Pancreas (tissue), 10 donors: ENCODE measurements at regions not wholly inside any gene's neighbourhood (a gene's known extent, or its start where the extent isn't known, plus 50 kb on each side); places are given as distances from the start of the nearest gene placed in this dataset.

Experiments
- ATAC-seq, 4 donors: fragments of 200-7000 bp; cut with Tn5 transposase; one replicate each; pipeline versions ENCODE4 v1.8.0 to v1.9.1; 2020; ENCODE audit warnings: mild to moderate bottlenecking in 4 of 4, moderate library complexity in 4 of 4
- DNase-seq, 6 donors: peaks; one replicate each; pipeline ENCODE4 v3.0.0-alpha.2; 2020
- FAIRE-seq: peaks from 2 replicates; lab custom pipeline; 2012; peaks lifted over from hg19 to GRCh38; lab: Jason Lieb, UNC
- H3K27ac ChIP-seq, 4 donors: fragments of 200-600 bp; sonication (generic); 1 replicate in 3 of 4; 2 replicates in 1 of 4; pipeline versions ENCODE4 v1.5.0 to v1.8.0; 2020
- H3K27me3 ChIP-seq, 4 donors: fragments of 200-600 bp; one replicate each; pipeline ENCODE4 v1.8.0; 2021
- H3K36me3 ChIP-seq, 3 donors: fragments of 200-600 bp; sonication (generic) in 1 of 3; one replicate each; pipeline versions ENCODE4 v1.5.0 to v1.8.0; 2020 to 2021
- H3K4me1 ChIP-seq, 3 donors: fragments of 200-600 bp; one replicate each; pipeline ENCODE4 v1.8.0; 2021
- H3K4me3 ChIP-seq, 4 donors: fragments of 200-600 bp; sonication (generic) in 2 of 4; one replicate each; pipeline versions ENCODE4 v1.5.0 to v1.8.0; 2020 to 2021
- H3K9me3 ChIP-seq, 4 donors: fragments of 200-600 bp; one replicate each; pipeline ENCODE4 v1.8.0; 2021
- CTCF ChIP-seq, 4 donors: fragments of 200-600 bp; sonication (generic) in 3 of 4; IDR thresholded peaks; one replicate each; pipeline versions ENCODE4 v1.5.0 to v1.8.0; 2021; ENCODE audit warnings: antibody characterized with exemption in 4 of 4
- WGBS, 2 donors: extraction: QIAGEN DNeasy Blood & Tissue Kit; methylation state at CpG; one replicate each; pipeline ENCODE4 v1.1.7; 2013; 5-methylcytosine and 5-hydroxymethylcytosine counted together
- intact Hi-C, 3 donors: fragments of 100-400 bp; cut with DNase I; formaldehyde crosslinking; loops; one replicate each; pipeline versions ENCODE4 v1.11.1 to v1.14.2; 2022
- donor health status: healthy with polysubstance abuse.
- donor health status: DM: no; HTN: no; CAD: no; lungs with moderate emphysema.
- donor health status: DM: no; HTN: no; CAD: no.
- donor health status: control.
- donor health status: control.
- donor health status: Bipolar disorder and iron deficiency.
- donor health status: DM: yes; HTN: yes; CAD: no.
- donor health status: DM: no; HTN: no; CAD: no.
- donor health status: DM: no; HTN: no; CAD: no.
- donor health status: DM: yes; HTN: yes; CAD: no.

DNA sequence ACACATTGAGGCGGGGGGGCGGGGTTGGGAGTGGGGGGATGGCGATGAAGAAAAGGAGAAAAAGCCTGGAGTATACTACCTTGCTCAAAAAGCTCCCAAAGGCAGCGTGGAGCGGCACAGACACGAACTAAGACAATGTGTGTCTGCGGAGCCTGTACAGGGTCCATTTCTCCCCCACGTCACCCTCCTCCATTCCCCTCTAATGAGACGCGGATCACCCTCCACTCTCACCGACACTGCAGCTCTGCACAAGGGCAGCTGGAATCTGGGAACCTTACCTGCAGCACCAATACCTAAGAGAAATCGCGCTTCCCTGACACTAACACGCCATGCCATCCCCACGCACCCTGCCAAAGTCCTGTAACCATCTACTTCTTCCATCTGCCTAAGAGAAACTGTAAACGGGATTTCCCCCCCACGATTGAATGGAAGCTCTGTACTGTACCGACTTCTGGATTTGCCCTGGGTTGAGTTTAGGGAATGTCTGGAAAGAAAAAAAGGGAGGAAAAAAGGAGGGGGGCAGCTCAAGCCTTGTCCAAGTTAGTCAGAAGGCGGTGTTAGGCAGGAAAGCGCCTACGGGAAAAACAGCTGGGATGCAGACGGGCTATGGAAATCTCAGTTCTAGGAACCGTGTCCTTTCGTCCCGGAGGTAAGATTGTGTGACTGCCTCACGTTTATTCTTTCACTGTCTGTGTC is 125.7 kb upstream of the C11orf58 start:
- DNase-seq (no peak), ATAC-seq (peak; percentile 27 to 49 (median 36)), FAIRE-seq (no peak)
- Histone ChIP-seq H3K27ac (peak overlapping the region in 1 of 4 donors; percentile 62), H3K27me3 (peaks cover 0 to 3% (median 0%) of the 10 kb centered on the region in 4 donors), H3K36me3 (no peaks in the 10 kb centered on the region), H3K4me1 (peaks cover 0 to 3% (median 0%) of the 10 kb centered on the region in 3 donors), H3K4me3 (peak overlapping the region in 2 of 4 donors; percentile 33 to 54), H3K9me3 (no peaks in the 10 kb centered on the region)
- TF ChIP-seq CTCF (IDR thresholded peaks at IDR 0.05), result no peak
- intact Hi-C loops, result loop anchor here in 2 of 3 donors (10.0 kb wide), 1 partner anchor 1288 kb away; no protein-coding TSS in a partner anchor
- 8 to 12% methylated on average over 26 of the region's 26 CpGs for WGBS, 2 donors

DNA sequence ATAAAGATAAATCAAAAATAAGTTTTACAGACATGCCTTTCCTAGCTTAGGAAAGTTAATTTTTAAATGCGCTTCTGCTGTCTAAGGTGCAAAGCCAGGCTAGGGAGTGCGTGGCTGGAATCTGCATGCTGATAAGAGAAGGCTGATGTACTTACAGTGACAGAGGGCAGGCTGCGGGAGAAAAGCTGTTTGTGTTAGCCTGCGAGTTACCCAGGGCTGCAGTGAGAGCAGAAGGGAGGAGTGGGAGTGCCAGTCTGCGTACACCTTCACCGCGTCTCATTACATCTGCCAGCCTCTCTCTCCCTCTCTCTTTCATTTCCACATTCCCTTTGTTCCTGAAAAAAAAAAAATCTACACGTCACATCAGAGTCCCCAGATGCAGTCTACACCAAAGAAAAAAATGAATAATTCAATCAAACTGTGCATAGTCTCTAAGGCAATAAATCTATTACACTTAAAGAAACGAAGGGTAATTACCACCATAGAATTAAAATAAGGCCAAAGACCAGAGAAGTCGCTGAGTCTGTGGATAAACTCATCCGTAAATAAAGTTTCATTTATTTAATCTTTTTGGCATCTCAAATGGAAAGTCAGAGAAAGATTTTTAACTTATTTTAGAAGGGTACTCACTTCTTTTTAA is 126.4 kb upstream of the C11orf58 start:
- FAIRE-seq, result no peak

DNA sequence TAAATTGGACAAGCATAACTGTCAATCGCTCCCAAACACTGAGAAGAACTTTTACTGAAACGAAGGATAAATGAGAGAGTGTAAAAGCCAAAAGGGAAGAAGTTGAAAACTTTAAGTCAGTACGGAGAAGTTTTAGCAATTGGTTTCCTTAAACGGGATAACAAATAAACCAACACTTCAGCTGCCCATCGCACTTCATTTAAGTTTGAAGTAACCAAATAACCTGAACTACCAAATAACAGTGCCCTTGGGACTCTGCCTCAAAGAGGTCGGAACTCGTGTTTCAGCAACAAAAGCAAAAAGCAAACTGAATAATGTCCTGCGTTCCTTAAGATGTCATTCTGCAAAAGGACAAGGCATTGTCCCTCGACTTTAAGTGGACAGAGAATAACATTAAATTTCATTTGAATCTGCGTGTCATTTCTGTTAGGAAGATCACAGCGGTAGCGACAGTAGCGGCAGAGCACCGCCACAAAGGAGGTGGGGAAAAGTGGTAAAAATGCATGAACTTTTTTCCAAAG is 127.0 kb upstream of the C11orf58 start:
- H3K27me3 ChIP-seq, result peaks cover 0 to 3% (median 0%) of the 10 kb centered on the region in 4 donors
- FAIRE-seq (no peak), DNase-seq (no peak), ATAC-seq (no peak)
- no peaks in the 10 kb centered on the region for H3K9me3 ChIP-seq
- H3K4me3 ChIP-seq, result no peak overlapping the region
- H3K27ac ChIP-seq, result no peak overlapping the region
- H3K4me1 ChIP-seq, result peaks cover 0 to 3% (median 0%) of the 10 kb centered on the region in 3 donors
- H3K36me3 ChIP-seq, result no peaks in the 10 kb centered on the region
- WGBS, 2 donors, result 60 to 66% methylated on average over 14 of the region's 14 CpGs
- TF ChIP-seq CTCF (IDR thresholded peaks at IDR 0.05), result no peak
- intact Hi-C loops, result loop anchor here in 2 of 3 donors (10.0 kb wide), 1 partner anchor 1287 kb away; no protein-coding TSS in a partner anchor

More for the DNA sequence above, 126.4 kb upstream of the C11orf58 start:
- TF ChIP-seq CTCF (IDR thresholded peaks at IDR 0.05), result no peak
- no peaks in the 10 kb centered on the region for H3K36me3 ChIP-seq
- WGBS, 2 donors, result 44 to 47% methylated on average over 11 of the region's 11 CpGs
- peaks cover 0 to 3% (median 0%) of the 10 kb centered on the region in 4 donors for H3K27me3 ChIP-seq
- ATAC-seq, result no peak
- H3K9me3 ChIP-seq, result no peaks in the 10 kb centered on the region
- no peak overlapping the region for H3K27ac ChIP-seq
- DNase-seq, result no peak
- intact Hi-C loops, result loop anchor here in 2 of 3 donors (10.0 kb wide), 1 partner anchor 1287 kb away; no protein-coding TSS in a partner anchor
- peak overlapping the region in 1 of 4 donors; percentile 54 for H3K4me3 ChIP-seq
- H3K4me1 ChIP-seq, result peaks cover 0 to 3% (median 0%) of the 10 kb centered on the region in 3 donors

DNA sequence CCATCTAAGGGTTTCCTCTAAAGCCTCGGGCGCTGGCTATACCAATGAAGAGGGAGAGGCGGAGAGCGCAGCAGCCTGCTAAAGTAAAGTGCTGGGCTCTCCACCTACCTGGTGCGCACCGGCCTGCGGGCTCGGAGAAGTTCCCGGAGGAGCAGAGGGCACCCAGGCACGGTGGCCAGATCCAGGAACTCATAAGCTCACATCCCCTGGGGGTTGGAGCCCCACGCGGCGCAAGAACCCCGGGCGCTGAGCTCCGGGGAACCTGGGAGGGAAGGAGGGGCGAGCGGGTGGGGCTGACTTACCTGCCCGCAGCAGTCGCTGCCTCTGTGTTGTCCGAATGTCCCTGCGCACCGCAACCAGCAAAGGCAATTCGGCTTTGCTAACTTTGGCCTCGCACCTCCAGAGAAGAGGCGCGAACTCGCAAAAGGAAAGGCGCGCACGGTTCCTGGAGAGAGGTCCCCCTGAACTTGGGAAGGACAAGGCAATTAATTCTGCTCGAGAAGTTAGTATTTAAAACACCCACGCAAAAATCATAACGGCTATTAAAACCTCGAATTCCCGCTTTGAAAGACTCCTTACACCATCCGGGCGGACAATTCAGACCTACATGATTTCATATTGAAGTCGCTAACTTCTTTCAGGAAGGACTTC is 127.6 kb upstream of the C11orf58 start:
- Histone ChIP-seq H3K4me1 (peaks cover 0 to 3% (median 0%) of the 10 kb centered on the region in 3 donors), H3K27me3 (peaks cover 0 to 3% (median 0%) of the 10 kb centered on the region in 4 donors), H3K9me3 (no peaks in the 10 kb centered on the region), H3K4me3 (no peak overlapping the region), H3K27ac (no peak overlapping the region), H3K36me3 (no peaks in the 10 kb centered on the region)
- ATAC-seq, result no peak
- DNase-seq, result peak in 2 of 6 donors; percentile 8 to 43
- intact Hi-C loops, result loop anchor here in 2 of 3 donors (10.0 kb wide), 1 partner anchor 1286 kb away; no protein-coding TSS in a partner anchor
- 79 to 81% methylated on average over 39 of the region's 39 CpGs for WGBS, 2 donors
- TF ChIP-seq CTCF (IDR thresholded peaks at IDR 0.05), result no peak
- no peak for FAIRE-seq
